Activated T-helper 9 cell treated with anti-CD3 and anti-CD28 coated beads, Interleukin-2, amount 50 U/mL, for 16 hours (primary cell): ENCODE measurements at regions not wholly inside any gene's neighbourhood (a gene's known extent, or its start where the extent isn't known, plus 50 kb on each side); places are given as distances from the start of the nearest gene placed in this dataset.
"Not testable (repeated sequence)": the region's sequence is repeated elsewhere in the genome, so short reads cannot be mapped to it uniquely, and the experiment has no call there.

ENCODE experiments used
- DNase-seq: peaks from one replicate; pipeline ENCODE4 v3.0.0-alpha.2; 2020; ENCODE audit warnings: low read depth

- DNase-seq = no peak
Measured at GRCh38 chr14:71240171-71240570, 332.9 kb downstream of the PCNX1 start.

DNA sequence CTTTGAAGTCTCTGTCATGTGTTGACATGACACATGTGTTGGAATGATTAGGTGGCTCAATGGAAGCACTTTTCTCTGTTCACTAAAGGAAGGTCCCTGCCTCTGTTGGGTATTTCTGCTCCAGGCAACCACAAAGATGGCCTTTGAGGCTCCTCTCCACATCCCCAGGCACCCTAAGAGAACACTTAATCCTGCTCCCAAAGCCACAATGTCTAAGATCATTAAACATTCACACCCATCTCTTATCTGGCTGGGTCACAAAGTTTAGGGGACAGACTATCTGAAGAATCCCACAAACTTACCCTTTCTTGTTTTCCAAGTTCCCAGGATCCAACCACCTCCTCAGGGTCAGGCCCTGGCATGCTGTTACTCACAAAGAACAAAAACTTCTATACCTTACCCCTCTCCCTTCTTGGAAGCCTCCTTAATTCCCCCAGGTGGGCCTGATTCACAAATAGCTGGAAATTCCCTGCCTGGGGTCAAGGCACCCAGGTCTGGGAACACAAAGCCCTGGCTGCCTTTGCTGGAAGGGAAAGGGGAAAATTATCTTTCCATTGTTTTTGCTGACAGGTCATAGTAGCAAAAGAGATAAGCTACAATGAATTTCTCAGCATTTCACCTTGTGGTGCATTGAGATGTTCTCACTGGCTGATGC lies 333.7 kb downstream of the PCNX1 start:
- no peak for DNase-seq

- DNase-seq = no peak
Measured at GRCh38 chr14:71242237-71242748, 335.0 kb downstream of the PCNX1 start.

GRCh38 chr14:71243697-71244096 lies 336.4 kb downstream of the PCNX1 start:
- DNase-seq = no peak

DNA sequence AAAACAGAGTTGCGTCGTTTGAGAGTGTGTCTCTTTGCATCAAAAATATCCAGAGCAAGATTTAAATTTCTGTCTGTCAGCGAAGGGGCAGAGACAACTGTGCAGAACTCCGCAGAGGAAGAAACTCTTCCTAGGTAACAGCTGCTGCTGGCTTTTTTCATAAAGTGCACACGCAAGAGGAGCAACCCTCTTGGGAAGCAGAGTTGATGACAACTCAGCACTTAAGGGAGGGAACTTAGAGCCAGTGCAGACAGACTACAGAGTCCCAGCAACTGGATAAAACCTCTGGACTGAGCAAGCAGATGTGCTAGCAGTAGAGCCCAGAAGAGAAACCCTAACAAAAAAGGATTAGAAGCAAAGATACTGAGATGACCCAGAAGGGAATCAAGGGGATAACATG lies 337.1 kb downstream of the PCNX1 start:
- no peak for DNase-seq

GRCh38 chr14:71245659-71246361 lies 338.6 kb downstream of the PCNX1 start:
- no peak for DNase-seq

DNA sequence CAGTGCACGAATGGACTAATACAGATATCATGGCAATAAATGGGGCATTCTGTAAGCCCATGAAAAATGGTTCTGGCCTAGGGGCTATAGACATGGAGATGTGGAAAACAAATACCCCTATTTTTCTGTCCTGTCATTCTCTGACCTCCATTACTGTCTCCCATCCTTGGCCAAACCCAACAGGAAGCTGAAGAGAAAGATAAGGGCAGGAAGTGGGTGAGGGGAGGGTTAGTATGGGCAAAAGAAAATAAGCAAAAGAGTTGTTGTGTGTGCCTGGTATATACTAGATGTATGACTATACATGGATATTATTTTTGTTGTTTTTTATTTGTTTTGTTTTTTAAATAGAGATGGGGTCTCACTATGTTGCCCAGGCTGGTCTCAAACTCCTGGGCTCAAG lies 339.3 kb downstream of the PCNX1 start:
- DNase-seq = no peak

GRCh38 chr14:71247106-71247505 lies 339.8 kb downstream of the PCNX1 start:
- no peak for DNase-seq

GRCh38 chr14:71248194-71248593 lies 340.9 kb downstream of the PCNX1 start:
- no peak for DNase-seq

- DNase-seq = no peak
Measured at GRCh38 chr14:71250347-71250746, 343.1 kb downstream of the PCNX1 start.

GRCh38 chr14:71250791-71251190 lies 343.5 kb downstream of the PCNX1 start:
- no peak for DNase-seq

- DNase-seq = not testable (repeated sequence)
Measured at GRCh38 chr14:71254091-71254719, 346.9 kb downstream of the PCNX1 start.

- no peak for DNase-seq
Measured at GRCh38 chr14:71261206-71261605, 353.9 kb downstream of the PCNX1 start.

GRCh38 chr14:71262441-71262840 lies 355.2 kb downstream of the PCNX1 start:
- no peak for DNase-seq

DNA sequence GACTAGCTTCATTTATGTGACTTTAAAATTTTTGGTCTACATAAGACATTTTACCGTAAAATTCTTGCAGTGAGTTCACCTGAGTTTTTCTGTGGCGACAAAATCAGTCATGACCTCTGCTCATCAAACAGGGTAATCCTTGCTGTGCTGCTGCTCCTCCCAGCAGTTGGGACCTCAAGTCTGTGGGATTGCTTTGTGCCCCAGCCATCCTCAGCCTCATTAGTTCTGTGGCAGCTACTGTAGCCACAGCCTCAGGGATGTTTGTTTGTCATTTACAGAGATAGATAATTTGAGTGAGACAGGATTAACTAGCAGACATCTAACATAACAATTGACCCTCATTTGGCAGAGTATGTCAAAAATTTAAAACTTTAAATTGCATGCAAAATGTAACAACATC lies 357.0 kb downstream of the PCNX1 start:
- DNase-seq = no peak

GRCh38 chr14:71267007-71267513 lies 359.8 kb downstream of the PCNX1 start:
- DNase-seq = no peak

DNA sequence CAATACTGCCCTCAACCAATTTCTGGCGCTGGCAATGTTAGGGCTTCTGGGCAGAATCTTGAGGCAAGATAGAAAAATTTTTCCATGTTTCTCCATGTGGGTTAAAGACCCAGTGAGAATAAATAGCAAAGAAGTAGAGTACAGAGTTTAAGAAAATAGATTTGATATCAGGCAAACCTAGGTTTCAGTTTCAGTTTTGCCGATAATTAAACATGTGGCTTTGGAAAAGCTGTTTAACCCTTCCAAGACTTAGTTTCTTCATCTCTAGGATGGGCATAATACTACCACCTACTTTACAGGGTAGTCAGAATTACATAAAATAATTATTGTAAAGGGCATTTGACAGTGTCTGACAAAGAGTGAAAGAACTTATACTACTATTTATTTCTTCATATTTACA lies 360.4 kb downstream of the PCNX1 start:
- DNase-seq = no peak

- DNase-seq = no peak
Measured at GRCh38 chr14:71270111-71270510, 362.9 kb downstream of the PCNX1 start.

GRCh38 chr14:71271166-71271945 lies 364.1 kb downstream of the PCNX1 start:
- DNase-seq = no peak

GRCh38 chr14:71273366-71273765 lies 366.1 kb downstream of the PCNX1 start:
- no peak for DNase-seq

GRCh38 chr14:71284048-71284447 lies 376.8 kb downstream of the PCNX1 start:
- DNase-seq = no peak

DNA sequence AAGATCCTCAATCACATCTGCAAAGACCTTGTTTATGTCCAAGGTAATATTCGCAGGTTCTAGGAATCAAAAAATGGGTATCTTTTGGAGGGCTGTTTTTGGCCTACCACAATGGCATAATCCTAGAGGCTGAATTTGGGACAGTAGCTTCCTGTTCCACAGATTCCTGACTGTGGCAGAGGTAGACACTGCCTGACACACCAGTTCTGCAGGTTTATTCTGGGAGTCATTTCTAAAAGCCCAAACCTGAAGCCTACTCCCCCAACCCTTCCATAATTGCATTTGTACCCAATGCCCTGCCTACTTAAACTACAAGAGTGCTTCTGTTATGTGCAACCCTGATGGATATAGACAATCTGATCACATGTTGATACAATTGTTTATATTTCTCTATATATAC lies 378.9 kb downstream of the PCNX1 start:
- no peak for DNase-seq
